ENCODE measurements at regions not wholly inside any gene's neighbourhood (a gene's known extent, or its start where the extent isn't known, plus 50 kb on each side); places are given as distances from the start of the nearest gene placed in this dataset.
A peak's percentile ranks its signal among the peaks of the same experiment; 100 is the strongest.

DNA sequence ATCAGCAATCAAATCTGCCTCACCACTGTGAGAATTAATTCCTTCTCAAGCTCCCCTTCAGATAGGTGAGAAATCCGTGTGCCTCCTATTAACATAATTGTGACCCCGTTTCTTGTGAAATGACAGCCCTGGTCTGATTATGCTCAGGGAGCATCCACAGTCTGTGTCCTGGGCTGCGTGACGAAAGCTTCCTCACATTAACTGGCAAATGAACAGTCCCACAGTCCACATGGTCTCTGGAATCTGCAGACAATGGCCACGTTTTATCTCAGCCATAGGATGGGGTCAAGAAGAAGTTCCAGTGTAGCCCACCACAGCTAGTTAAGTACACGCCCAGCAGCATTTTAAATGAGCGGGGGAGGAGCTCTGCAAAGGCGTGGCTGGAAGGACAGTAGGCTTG lies 229.2 kb downstream of the RPS24 start:
- no peak overlapping the region for H3K27ac ChIP-seq
- TF ChIP-seq, protein P1, sequence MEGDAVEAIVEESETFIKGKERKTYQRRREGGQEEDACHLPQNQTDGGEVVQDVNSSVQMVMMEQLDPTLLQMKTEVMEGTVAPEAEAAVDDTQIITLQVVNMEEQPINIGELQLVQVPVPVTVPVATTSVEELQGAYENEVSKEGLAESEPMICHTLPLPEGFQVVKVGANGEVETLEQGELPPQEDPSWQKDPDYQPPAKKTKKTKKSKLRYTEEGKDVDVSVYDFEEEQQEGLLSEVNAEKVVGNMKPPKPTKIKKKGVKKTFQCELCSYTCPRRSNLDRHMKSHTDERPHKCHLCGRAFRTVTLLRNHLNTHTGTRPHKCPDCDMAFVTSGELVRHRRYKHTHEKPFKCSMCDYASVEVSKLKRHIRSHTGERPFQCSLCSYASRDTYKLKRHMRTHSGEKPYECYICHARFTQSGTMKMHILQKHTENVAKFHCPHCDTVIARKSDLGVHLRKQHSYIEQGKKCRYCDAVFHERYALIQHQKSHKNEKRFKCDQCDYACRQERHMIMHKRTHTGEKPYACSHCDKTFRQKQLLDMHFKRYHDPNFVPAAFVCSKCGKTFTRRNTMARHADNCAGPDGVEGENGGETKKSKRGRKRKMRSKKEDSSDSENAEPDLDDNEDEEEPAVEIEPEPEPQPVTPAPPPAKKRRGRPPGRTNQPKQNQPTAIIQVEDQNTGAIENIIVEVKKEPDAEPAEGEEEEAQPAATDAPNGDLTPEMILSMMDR (IDR thresholded peaks at IDR 0.05 in 4 of 5, conservative IDR thresholded peaks at IDR 0.05 in 1 of 5), result no peak
- TF ChIP-seq POLR2A (IDR thresholded peaks at IDR 0.05), result no peak
- peaks cover 0 to 16% of the 10 kb centered on the region in 2 donors for H3K4me1 ChIP-seq
- no peaks in the 10 kb centered on the region for H3K9me3 ChIP-seq
- in situ Hi-C loops (cut with MboI; ENCODE audit: low sequenced_read_pairs in 4 of 4) (no loop called here), intact Hi-C loops (cut with DNase I; ENCODE audit: low total_unique reads) (no loop called here)
- H3K4me3 ChIP-seq, result no peak overlapping the region
- DNase-seq (no peak), ATAC-seq (no peak)
- H3K36me3 ChIP-seq, result no peaks in the 10 kb centered on the region
- no peaks in the 10 kb centered on the region for H3K27me3 ChIP-seq

DNA sequence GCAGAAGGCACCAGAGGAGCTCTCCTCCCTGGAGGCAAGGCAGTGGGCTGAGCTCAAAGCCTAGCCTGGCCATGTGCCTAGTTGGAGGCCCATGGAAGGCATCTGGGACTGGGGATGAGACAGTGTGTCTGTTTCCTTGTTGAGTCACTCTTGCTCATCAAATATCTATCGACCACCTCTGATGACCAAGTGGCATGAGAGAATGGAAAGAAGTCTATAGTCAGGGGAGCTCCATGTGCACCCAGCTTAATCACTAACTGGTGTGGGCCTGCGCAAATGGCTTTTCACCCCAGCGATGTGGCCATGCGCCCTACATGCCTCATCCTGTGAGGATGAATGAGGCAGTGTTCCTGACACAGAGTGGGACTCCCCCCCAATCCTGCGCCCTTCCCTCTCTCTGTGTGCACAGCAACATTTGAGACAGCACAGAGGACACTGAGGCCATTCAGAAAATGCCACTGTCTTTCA lies 229.9 kb downstream of the RPS24 start:
- Histone ChIP-seq H3K4me3 (no peak overlapping the region), H3K4me1 (peaks cover 0 to 16% of the 10 kb centered on the region in 2 donors), H3K27ac (no peak overlapping the region), H3K27me3 (no peaks in the 10 kb centered on the region), H3K9me3 (no peaks in the 10 kb centered on the region), H3K36me3 (no peaks in the 10 kb centered on the region)
- in situ Hi-C loops (cut with MboI; ENCODE audit: low sequenced_read_pairs in 4 of 4), result no loop called here
- intact Hi-C loops (cut with DNase I; ENCODE audit: low total_unique reads), result no loop called here
- TF ChIP-seq, protein P1 (IDR thresholded peaks at IDR 0.05 in 4 of 5, conservative IDR thresholded peaks at IDR 0.05 in 1 of 5), result no peak
- no peak for TF ChIP-seq POLR2A (IDR thresholded peaks at IDR 0.05)
- DNase-seq (no peak), ATAC-seq (no peak)

DNA sequence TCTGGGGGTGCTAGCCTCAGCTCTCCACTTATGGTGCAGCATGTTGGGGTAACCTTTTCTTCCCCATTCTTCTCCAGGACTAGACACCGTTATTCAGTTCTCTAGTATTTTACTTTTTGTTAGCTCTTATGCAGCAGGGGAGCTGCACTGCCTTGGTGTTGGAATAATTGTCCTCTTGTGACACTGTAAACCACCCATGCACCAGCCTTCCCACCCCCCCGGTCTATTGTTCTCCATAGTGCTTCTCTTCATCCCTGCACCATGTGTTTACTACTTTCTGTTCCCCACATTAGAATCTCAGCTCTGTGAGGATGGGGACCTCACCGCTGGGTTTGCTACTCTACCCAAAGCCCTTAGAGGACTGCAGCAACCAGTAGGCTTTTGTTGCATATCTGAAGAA lies 230.7 kb downstream of the RPS24 start:
- no peak for DNase-seq
- Histone ChIP-seq H3K27ac (no peak overlapping the region), H3K4me1 (peaks cover 0 to 15% of the 10 kb centered on the region in 2 donors), H3K9me3 (no peaks in the 10 kb centered on the region), H3K4me3 (no peak overlapping the region), H3K27me3 (no peaks in the 10 kb centered on the region), H3K36me3 (no peaks in the 10 kb centered on the region)
- in situ Hi-C loops (cut with MboI; ENCODE audit: low sequenced_read_pairs in 4 of 4), result no loop called here
- no peak for TF ChIP-seq POLR2A (IDR thresholded peaks at IDR 0.05)
- TF ChIP-seq, protein P1 (IDR thresholded peaks at IDR 0.05 in 4 of 5, conservative IDR thresholded peaks at IDR 0.05 in 1 of 5), result no peak
- intact Hi-C loops (cut with DNase I; ENCODE audit: low total_unique reads), result no loop called here
- ATAC-seq, result no peak

DNA sequence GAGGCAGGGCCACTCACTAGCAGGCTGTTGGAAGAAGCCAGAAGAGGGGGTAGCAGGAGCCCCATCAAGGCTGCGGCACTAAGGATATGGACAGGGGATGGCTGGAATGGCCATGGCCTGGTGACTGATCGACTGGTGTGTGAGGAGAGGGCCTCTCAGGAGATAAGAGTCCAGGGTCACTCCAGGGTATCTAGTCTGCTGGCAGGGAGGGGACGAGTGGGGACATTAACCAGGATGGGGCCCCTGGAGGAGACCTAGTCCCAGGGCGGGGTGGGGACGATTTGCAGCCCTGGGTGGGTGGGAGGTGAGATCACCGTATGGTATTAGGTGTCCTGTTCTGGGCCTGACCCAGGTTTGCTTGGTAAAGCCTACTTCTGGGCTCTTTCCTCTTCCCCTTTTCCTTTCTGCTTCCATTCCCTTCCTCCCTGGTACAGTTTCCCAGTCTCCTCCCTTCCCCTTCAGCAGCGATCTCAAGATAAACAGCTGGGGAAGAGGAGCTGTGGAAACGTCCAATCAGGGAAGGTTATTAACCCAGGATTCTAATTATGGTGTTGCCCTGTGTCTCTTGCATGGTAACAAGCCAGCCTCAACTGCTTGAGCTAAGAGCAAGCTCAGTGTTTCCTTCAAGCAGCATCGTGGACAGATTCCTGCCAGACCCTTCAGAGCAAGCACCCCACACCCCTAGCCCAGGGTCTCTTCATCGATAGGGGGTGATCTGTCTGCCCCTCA lies 233.2 kb downstream of the RPS24 start:
- in situ Hi-C loops (cut with MboI; ENCODE audit: low sequenced_read_pairs in 4 of 4) (no loop called here), intact Hi-C loops (cut with DNase I; ENCODE audit: low total_unique reads) (no loop called here)
- no peaks in the 10 kb centered on the region for H3K36me3 ChIP-seq
- TF ChIP-seq POLR2A (IDR thresholded peaks at IDR 0.05), result no peak
- TF ChIP-seq, protein P1 (IDR thresholded peaks at IDR 0.05 in 4 of 5, conservative IDR thresholded peaks at IDR 0.05 in 1 of 5), result no peak
- ATAC-seq, result peak in 1 of 2 donors; percentile 84
- no peak for DNase-seq
- no peak overlapping the region for H3K4me3 ChIP-seq
- no peaks in the 10 kb centered on the region for H3K9me3 ChIP-seq
- no peak overlapping the region for H3K27ac ChIP-seq
- H3K4me1 ChIP-seq, result peaks cover 0 to 6% of the 10 kb centered on the region in 2 donors
- H3K27me3 ChIP-seq, result no peaks in the 10 kb centered on the region

Measured in gastrocnemius medialis (tissue), 4 donors.